ENCODE measurements at regions not wholly inside any gene's neighbourhood (a gene's known extent, or its start where the extent isn't known, plus 50 kb on each side); places are given as distances from the start of the nearest gene placed in this dataset.

GRCh38 chr5:30849931-30850710 is 343.4 kb upstream of the CDH6 start:
- H3K9me3 ChIP-seq, result no peaks in the 10 kb centered on the region

GRCh38 chr5:30846171-30846570 is 347.3 kb upstream of the CDH6 start:
- TF ChIP-seq POLR2A (IDR thresholded peaks at IDR 0.05), result no peak
- Histone ChIP-seq H3K9me3 (no peaks in the 10 kb centered on the region), H3K4me3 (no peak overlapping the region), H3K27ac (no peak overlapping the region), H3K4me1 (ENCODE audit: insufficient read depth) (no peaks in the 10 kb centered on the region), H3K27me3 (no peaks in the 10 kb centered on the region), H3K36me3 (no peaks in the 10 kb centered on the region)
- intact Hi-C loops (cut with DNase I), result no loop called here
- DNase-seq, result no peak

More at GRCh38 chr5:30849931-30850710, 343.4 kb upstream of the CDH6 start:
- Histone ChIP-seq H3K36me3 (no peaks in the 10 kb centered on the region), H3K27ac (no peak overlapping the region), H3K27me3 (no peaks in the 10 kb centered on the region), H3K4me1 (ENCODE audit: insufficient read depth) (no peaks in the 10 kb centered on the region), H3K4me3 (no peak overlapping the region)
- TF ChIP-seq POLR2A (IDR thresholded peaks at IDR 0.05) (no peak), CTCF (IDR thresholded peaks at IDR 0.05) (no peak), EP300 (IDR thresholded peaks at IDR 0.05) (no peak)
- intact Hi-C loops (cut with DNase I), result no loop called here
- DNase-seq, result no peak
- WGBS, 3 donors, result 31 to 48% (median 35%) methylated on average over 6 of the region's 6 CpGs

GRCh38 chr5:30845194-30845593 is 348.3 kb upstream of the CDH6 start:
- no peak for DNase-seq
- H3K4me3 ChIP-seq, result no peak overlapping the region
- no peaks in the 10 kb centered on the region for H3K27me3 ChIP-seq
- H3K27ac ChIP-seq, result no peak overlapping the region
- intact Hi-C loops (cut with DNase I), result no loop called here
- no peaks in the 10 kb centered on the region for H3K4me1 ChIP-seq (ENCODE audit: insufficient read depth)
- H3K9me3 ChIP-seq, result no peaks in the 10 kb centered on the region
- whole genome bisulfite sequencing, 3 donors, result 62 to 70% (median 65%) methylated on average over 2 of the region's 2 CpGs
- H3K36me3 ChIP-seq, result no peaks in the 10 kb centered on the region
- TF ChIP-seq CTCF (IDR thresholded peaks at IDR 0.05), result no peak
- no peak for TF ChIP-seq POLR2A (IDR thresholded peaks at IDR 0.05)
- no peak for TF ChIP-seq EP300 (IDR thresholded peaks at IDR 0.05)

- no peaks in the 10 kb centered on the region for H3K4me1 ChIP-seq (ENCODE audit: insufficient read depth)
- no peak overlapping the region for H3K27ac ChIP-seq
- no peaks in the 10 kb centered on the region for H3K27me3 ChIP-seq
- no peaks in the 10 kb centered on the region for H3K9me3 ChIP-seq
- no peak for DNase-seq
- no peaks in the 10 kb centered on the region for H3K36me3 ChIP-seq
- TF ChIP-seq EP300 (IDR thresholded peaks at IDR 0.05) (no peak), POLR2A (IDR thresholded peaks at IDR 0.05) (no peak), CTCF (IDR thresholded peaks at IDR 0.05) (no peak)
- 55 to 78% (median 64%) methylated on average over 5 of the region's 5 CpGs for WGBS, 3 donors
- intact Hi-C loops (cut with DNase I), result no loop called here
- H3K4me3 ChIP-seq, result no peak overlapping the region
These were observed 349.9 kb upstream of the CDH6 start for GRCh38 chr5:30843541-30843940.

GRCh38 chr5:30839956-30840355 is 353.5 kb upstream of the CDH6 start:
- Histone ChIP-seq H3K27ac (no peak overlapping the region), H3K4me1 (ENCODE audit: insufficient read depth) (no peaks in the 10 kb centered on the region), H3K4me3 (no peak overlapping the region), H3K36me3 (no peaks in the 10 kb centered on the region), H3K27me3 (no peaks in the 10 kb centered on the region), H3K9me3 (no peaks in the 10 kb centered on the region)
- TF ChIP-seq CTCF (IDR thresholded peaks at IDR 0.05), result no peak
- no peak for TF ChIP-seq POLR2A (IDR thresholded peaks at IDR 0.05)
- no peak for TF ChIP-seq EP300 (IDR thresholded peaks at IDR 0.05)
- DNase-seq, result no peak
- intact Hi-C loops (cut with DNase I), result no loop called here
- 49 to 64% (median 60%) methylated on average over 3 of the region's 3 CpGs for WGBS, 3 donors

Measured in ovary (tissue), 7 donors.